HL-60 (cell line): ENCODE measurements at regions not wholly inside any gene's neighbourhood (a gene's known extent, or its start where the extent isn't known, plus 50 kb on each side); places are given as distances from the start of the nearest gene placed in this dataset.

Source experiments
- DNase-seq, 2 experiments: peaks; one replicate each; pipeline ENCODE4 v3.0.0-alpha.2; 2010 to 2020; ENCODE audit warnings: low read depth in 1 of 2, low spot score in 1 of 2
- H3K27ac ChIP-seq: fragments of 250-450 bp; sonication (Bioruptor Pico); replicated peaks from 2 replicates; pipeline ENCODE4 v1.5.1; 2020; ENCODE audit warnings: mild to moderate bottlenecking, moderate library complexity
- H3K27me3 ChIP-seq: fragments of 250-450 bp; sonication (Bioruptor Pico); 2 replicates; pipeline ENCODE4 v1.5.1; 2021; ENCODE audit warnings: mild to moderate bottlenecking, moderate library complexity; ENCODE audit not compliant: insufficient read depth, poor library complexity, severe bottlenecking
- H3K4me3 ChIP-seq: replicated peaks from 2 replicates; pipeline ENCODE4 v1.5.1; 2011; ENCODE audit warnings: mild to moderate bottlenecking, control low read depth, low read length; ENCODE audit not compliant: insufficient read depth
- CTCF ChIP-seq: IDR thresholded peaks from one replicate; pipeline ENCODE4 v1.5.1; 2011; ENCODE audit warnings: low read length, control low read depth, inconsistent platforms; ENCODE audit not compliant: insufficient read depth
- GABPA ChIP-seq: IDR thresholded peaks from 2 replicates; pipeline ENCODE4 v1.6.1; 2012; ENCODE audit warnings: low read depth
- POLR2AphosphoS5 ChIP-seq: IDR thresholded peaks from 2 replicates; pipeline ENCODE4 v1.6.1; 2012; ENCODE audit warnings: low read depth
- REST ChIP-seq: IDR thresholded peaks from 2 replicates; pipeline ENCODE4 v1.6.1; 2012; ENCODE audit warnings: low read depth; ENCODE audit not compliant: insufficient replicate concordance
- SPI1 ChIP-seq: IDR thresholded peaks from 2 replicates; pipeline ENCODE4 v1.6.1; 2012; ENCODE audit warnings: low read depth, mild to moderate bottlenecking, borderline replicate concordance

GRCh38 chr2:120600335-120600734 is 135.3 kb upstream of the GLI2 start:
- TF ChIP-seq GABPA (no peak), CTCF (no peak), SPI1 (no peak), REST (no peak), POLR2AphosphoS5 (no peak)
- DNase-seq: no peak
- no peak overlapping the region for H3K27ac ChIP-seq
- H3K4me3 ChIP-seq: no peak overlapping the region
- no peaks in the 10 kb centered on the region for H3K27me3 ChIP-seq

GRCh38 chr2:120600786-120601185 is 134.9 kb upstream of the GLI2 start:
- Histone ChIP-seq H3K4me3 (no peak overlapping the region), H3K27me3 (no peaks in the 10 kb centered on the region), H3K27ac (no peak overlapping the region)
- TF ChIP-seq POLR2AphosphoS5: no peak
- TF ChIP-seq GABPA: no peak
- TF ChIP-seq REST: no peak
- TF ChIP-seq SPI1: no peak
- no peak for TF ChIP-seq CTCF
- DNase-seq: no peak

GRCh38 chr2:120601566-120601965 is 134.1 kb upstream of the GLI2 start:
- TF ChIP-seq REST (no peak), POLR2AphosphoS5 (no peak), SPI1 (no peak), GABPA (no peak), CTCF (no peak)
- no peak overlapping the region for H3K4me3 ChIP-seq
- no peaks in the 10 kb centered on the region for H3K27me3 ChIP-seq
- DNase-seq: no peak
- no peak overlapping the region for H3K27ac ChIP-seq
